ENCODE measurements at regions not wholly inside any gene's neighbourhood (a gene's known extent, or its start where the extent isn't known, plus 50 kb on each side); places are given as distances from the start of the nearest gene placed in this dataset.

- TF ChIP-seq, protein P1, sequence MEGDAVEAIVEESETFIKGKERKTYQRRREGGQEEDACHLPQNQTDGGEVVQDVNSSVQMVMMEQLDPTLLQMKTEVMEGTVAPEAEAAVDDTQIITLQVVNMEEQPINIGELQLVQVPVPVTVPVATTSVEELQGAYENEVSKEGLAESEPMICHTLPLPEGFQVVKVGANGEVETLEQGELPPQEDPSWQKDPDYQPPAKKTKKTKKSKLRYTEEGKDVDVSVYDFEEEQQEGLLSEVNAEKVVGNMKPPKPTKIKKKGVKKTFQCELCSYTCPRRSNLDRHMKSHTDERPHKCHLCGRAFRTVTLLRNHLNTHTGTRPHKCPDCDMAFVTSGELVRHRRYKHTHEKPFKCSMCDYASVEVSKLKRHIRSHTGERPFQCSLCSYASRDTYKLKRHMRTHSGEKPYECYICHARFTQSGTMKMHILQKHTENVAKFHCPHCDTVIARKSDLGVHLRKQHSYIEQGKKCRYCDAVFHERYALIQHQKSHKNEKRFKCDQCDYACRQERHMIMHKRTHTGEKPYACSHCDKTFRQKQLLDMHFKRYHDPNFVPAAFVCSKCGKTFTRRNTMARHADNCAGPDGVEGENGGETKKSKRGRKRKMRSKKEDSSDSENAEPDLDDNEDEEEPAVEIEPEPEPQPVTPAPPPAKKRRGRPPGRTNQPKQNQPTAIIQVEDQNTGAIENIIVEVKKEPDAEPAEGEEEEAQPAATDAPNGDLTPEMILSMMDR (IDR thresholded peaks at IDR 0.05; ENCODE audit: insufficient read depth, low read length) = no peak
- TF ChIP-seq GABPA (IDR thresholded peaks at IDR 0.05; ENCODE audit: low read depth) (no peak), SPI1 (IDR thresholded peaks at IDR 0.05; ENCODE audit: borderline replicate concordance, low read depth) (no peak), REST (IDR thresholded peaks at IDR 0.05; ENCODE audit: insufficient replicate concordance, low read depth) (no peak), POLR2AphosphoS5 (IDR thresholded peaks at IDR 0.05; ENCODE audit: low read depth) (no peak)
- no peak overlapping the region for H3K4me3 ChIP-seq (replicated peaks; ENCODE audit: insufficient read depth, low read length)
These were observed 468.7 kb upstream of the B3GALT2 start for GRCh38 chr1:193654951-193655735.

GRCh38 chr1:193649587-193649986, 463.2 kb upstream of the B3GALT2 start:
- no peak overlapping the region for H3K27ac ChIP-seq (replicated peaks)
- no peak for DNase-seq (ENCODE audit: low read depth in 1 of 2, low spot score in 1 of 2)
- no peak overlapping the region for H3K4me3 ChIP-seq (replicated peaks; ENCODE audit: insufficient read depth, low read length)
- no peak for TF ChIP-seq GABPA (IDR thresholded peaks at IDR 0.05; ENCODE audit: low read depth)
- TF ChIP-seq POLR2AphosphoS5 (IDR thresholded peaks at IDR 0.05; ENCODE audit: low read depth) = no peak
- no peak for TF ChIP-seq REST (IDR thresholded peaks at IDR 0.05; ENCODE audit: insufficient replicate concordance, low read depth)
- no peak for TF ChIP-seq SPI1 (IDR thresholded peaks at IDR 0.05; ENCODE audit: borderline replicate concordance, low read depth)
- TF ChIP-seq, protein P1 (IDR thresholded peaks at IDR 0.05; ENCODE audit: insufficient read depth, low read length) = no peak
- H3K27me3 ChIP-seq (ENCODE audit: insufficient read depth, poor library complexity, severe bottlenecking) = no peaks in the 10 kb centered on the region

More at GRCh38 chr1:193654951-193655735, 468.7 kb upstream of the B3GALT2 start:
- Histone ChIP-seq H3K27me3 (ENCODE audit: insufficient read depth, poor library complexity, severe bottlenecking) (no peaks in the 10 kb centered on the region), H3K27ac (replicated peaks) (no peak overlapping the region)
- DNase-seq (ENCODE audit: low read depth in 1 of 2, low spot score in 1 of 2) = no peak

- DNase-seq (ENCODE audit: low read depth in 1 of 2, low spot score in 1 of 2) = no peak
- no peak overlapping the region for H3K4me3 ChIP-seq (replicated peaks; ENCODE audit: insufficient read depth, low read length)
- H3K27me3 ChIP-seq (ENCODE audit: insufficient read depth, poor library complexity, severe bottlenecking) = no peaks in the 10 kb centered on the region
- H3K27ac ChIP-seq (replicated peaks) = no peak overlapping the region
- TF ChIP-seq, protein P1 (IDR thresholded peaks at IDR 0.05; ENCODE audit: insufficient read depth, low read length) = no peak
These were observed 448.5 kb upstream of the B3GALT2 start for GRCh38 chr1:193634876-193635275.

GRCh38 chr1:193634470-193634869, 448.1 kb upstream of the B3GALT2 start:
- H3K27ac ChIP-seq (replicated peaks) = no peak overlapping the region
- TF ChIP-seq SPI1 (IDR thresholded peaks at IDR 0.05; ENCODE audit: borderline replicate concordance, low read depth) (no peak), POLR2AphosphoS5 (IDR thresholded peaks at IDR 0.05; ENCODE audit: low read depth) (no peak), REST (IDR thresholded peaks at IDR 0.05; ENCODE audit: insufficient replicate concordance, low read depth) (no peak), GABPA (IDR thresholded peaks at IDR 0.05; ENCODE audit: low read depth) (no peak)
- TF ChIP-seq, protein P1 (IDR thresholded peaks at IDR 0.05; ENCODE audit: insufficient read depth, low read length) = no peak
- DNase-seq (ENCODE audit: low read depth in 1 of 2, low spot score in 1 of 2) = peak in 1 of 2 experiments; percentile 13
- no peak overlapping the region for H3K4me3 ChIP-seq (replicated peaks; ENCODE audit: insufficient read depth, low read length)
- H3K27me3 ChIP-seq (ENCODE audit: insufficient read depth, poor library complexity, severe bottlenecking) = no peaks in the 10 kb centered on the region

Measured in HL-60 (cell line).